Type B pancreatic cell (in vitro differentiated cells): ENCODE measurements at regions not wholly inside any gene's neighbourhood (a gene's known extent, or its start where the extent isn't known, plus 50 kb on each side); places are given as distances from the start of the nearest gene placed in this dataset.
"Not testable (repeated sequence)": the region's sequence is repeated elsewhere in the genome, so short reads cannot be mapped to it uniquely, and the experiment has no call there.

Experiments
- DNase-seq: peaks from one replicate; pipeline ENCODE4 v3.0.0; 2021; ENCODE audit warnings: mixed read lengths; ENCODE audit not compliant: unreplicated experiment; ENCODE audit errors: extremely low spot score
- H3K27ac Mint-ChIP-seq: 2 replicates; pipeline ENCODE4 v1.8.0; 2021; ENCODE audit warnings: mild to moderate bottlenecking, mixed read lengths
- H3K27me3 Mint-ChIP-seq: 2 replicates; pipeline ENCODE4 v1.8.0; 2021; ENCODE audit warnings: mixed read lengths
- H3K36me3 Mint-ChIP-seq: 2 replicates; pipeline ENCODE4 v1.8.0; 2021; ENCODE audit warnings: mixed read lengths
- H3K4me1 Mint-ChIP-seq: one replicate; pipeline ENCODE4 v1.8.0; 2021; ENCODE audit warnings: mixed read lengths; ENCODE audit not compliant: unreplicated experiment
- H3K4me3 Mint-ChIP-seq: 2 replicates; pipeline ENCODE4 v1.8.0; 2021; ENCODE audit warnings: mild to moderate bottlenecking, mixed read lengths
- H3K9me3 Mint-ChIP-seq: 2 replicates; pipeline ENCODE4 v1.8.0; 2021; ENCODE audit warnings: mixed read lengths
- CTCF ChIP-seq: fragments of 200-600 bp; sonication (generic); conservative IDR thresholded peaks from 2 replicates; pipeline ENCODE4 v1.5.0; 2021; ENCODE audit warnings: antibody characterized with exemption, mild to moderate bottlenecking

DNA sequence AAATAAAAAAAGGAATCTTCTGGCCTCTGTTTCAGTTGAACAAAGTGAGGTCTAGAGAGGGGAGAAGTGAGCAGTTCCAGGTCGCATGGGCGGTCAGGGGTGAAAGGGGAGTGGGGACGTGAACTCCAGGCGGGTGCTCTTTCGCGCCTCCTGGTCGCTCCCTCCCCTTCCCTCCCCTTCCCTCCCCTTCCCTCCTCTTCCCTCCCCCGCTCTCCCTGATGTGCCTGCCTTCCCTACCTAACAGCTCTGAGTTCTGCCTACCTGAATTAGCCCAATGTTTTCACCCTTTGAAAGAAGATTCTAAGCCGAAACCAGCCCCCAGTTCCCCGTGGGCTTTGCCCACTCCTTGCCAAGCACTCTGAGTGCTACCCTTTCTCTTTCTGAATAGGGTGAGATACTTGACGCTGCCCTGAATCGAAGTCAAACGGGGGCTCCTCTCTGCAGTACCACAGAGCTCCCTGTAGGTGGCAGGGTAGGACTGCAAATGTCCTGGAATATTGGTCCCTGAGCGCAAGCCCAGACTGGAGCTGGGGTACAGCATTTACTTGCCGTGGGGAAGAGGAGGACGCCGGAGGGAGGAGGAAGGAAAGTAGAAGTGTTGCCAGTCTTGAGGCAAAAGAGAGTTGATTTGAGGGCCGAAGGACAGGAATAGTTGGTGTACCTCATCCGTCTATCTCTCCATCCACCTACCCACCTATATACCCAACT, 214.4 kb downstream of the NPIPA7 start:
- H3K27ac Mint-ChIP-seq, H3K4me1 Mint-ChIP-seq, DNase-seq, H3K27me3 Mint-ChIP-seq, H3K4me3 Mint-ChIP-seq, H3K36me3 Mint-ChIP-seq, H3K9me3 Mint-ChIP-seq: not testable (repeated sequence)
- peak; percentile 79 for TF ChIP-seq CTCF

DNA sequence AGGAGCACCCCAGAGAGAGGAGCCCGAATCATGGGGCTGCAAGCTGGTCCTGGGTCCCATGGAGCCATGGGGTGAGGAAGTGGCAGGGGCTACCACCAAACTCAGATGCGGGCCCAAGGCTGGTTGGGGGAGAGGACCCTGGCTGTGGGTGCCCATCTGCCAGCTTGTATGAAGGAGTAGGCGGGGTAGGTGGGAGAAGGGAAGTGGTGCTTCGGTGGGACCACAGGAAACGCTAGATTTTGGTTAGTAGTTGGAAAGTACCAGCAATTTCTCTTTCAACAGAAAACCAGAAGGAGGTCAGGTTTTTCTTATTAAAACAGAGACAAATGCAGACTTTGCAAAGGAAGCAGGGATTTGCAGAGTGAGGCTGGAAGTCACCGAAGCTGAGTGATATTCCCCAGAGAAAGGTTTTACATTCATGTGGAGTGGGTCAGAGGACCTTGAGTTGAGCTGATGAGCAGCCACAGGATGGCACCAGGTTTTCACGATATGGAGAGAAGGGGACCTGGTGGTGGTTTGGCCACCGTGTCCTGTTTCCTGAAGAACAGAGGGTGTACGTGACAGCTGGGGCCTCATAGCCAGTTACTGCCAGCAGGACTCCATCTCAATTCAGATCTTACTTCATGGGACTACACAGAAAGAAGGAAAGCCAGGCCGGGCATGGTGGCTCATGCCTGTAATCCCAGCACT, 216.2 kb downstream of the NPIPA7 start:
- H3K27ac Mint-ChIP-seq: not testable (repeated sequence)

DNA sequence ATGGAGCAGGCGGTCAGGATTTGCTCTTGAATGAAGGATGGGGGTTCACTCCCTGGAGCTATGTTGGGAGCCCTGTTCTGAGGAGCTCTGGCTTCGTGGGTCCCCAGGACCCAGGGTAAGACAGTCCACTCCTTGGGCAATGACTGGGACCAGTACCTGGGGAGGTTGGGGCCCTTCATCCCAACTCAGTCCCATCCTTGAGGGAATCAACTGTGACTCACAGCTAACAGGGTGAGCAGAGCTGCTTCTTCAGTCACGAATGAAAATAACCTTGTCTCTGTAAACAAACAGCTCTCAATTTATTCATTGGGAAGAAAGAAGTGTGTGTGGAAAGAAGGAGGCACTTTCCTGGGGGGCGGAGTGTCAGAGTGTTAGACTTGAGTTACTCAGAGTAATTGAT, 222.3 kb downstream of the NPIPA7 start:
- H3K36me3 Mint-ChIP-seq, H3K27me3 Mint-ChIP-seq, DNase-seq, H3K4me3 Mint-ChIP-seq, H3K27ac Mint-ChIP-seq, H3K4me1 Mint-ChIP-seq, H3K9me3 Mint-ChIP-seq: not testable (repeated sequence)

More for the DNA sequence above, 216.2 kb downstream of the NPIPA7 start:
- H3K27me3 Mint-ChIP-seq, H3K4me3 Mint-ChIP-seq, DNase-seq, H3K9me3 Mint-ChIP-seq, H3K36me3 Mint-ChIP-seq, H3K4me1 Mint-ChIP-seq: not testable (repeated sequence)

- H3K27ac Mint-ChIP-seq, H3K4me3 Mint-ChIP-seq, H3K27me3 Mint-ChIP-seq, DNase-seq, H3K4me1 Mint-ChIP-seq, H3K9me3 Mint-ChIP-seq, H3K36me3 Mint-ChIP-seq: not testable (repeated sequence)
Measured at GRCh38 chr16:16607401-16608082, 228.6 kb downstream of the NPIPA7 start.

GRCh38 chr16:16609627-16610026, 230.7 kb downstream of the NPIPA7 start:
- not testable (repeated sequence) for DNase-seq, H3K4me3 Mint-ChIP-seq, H3K4me1 Mint-ChIP-seq, H3K27ac Mint-ChIP-seq, H3K9me3 Mint-ChIP-seq, H3K27me3 Mint-ChIP-seq, H3K36me3 Mint-ChIP-seq

- not testable (repeated sequence) for H3K27ac Mint-ChIP-seq, H3K9me3 Mint-ChIP-seq, H3K4me1 Mint-ChIP-seq, H3K27me3 Mint-ChIP-seq, H3K4me3 Mint-ChIP-seq, H3K36me3 Mint-ChIP-seq, DNase-seq
Measured at GRCh38 chr16:16610389-16610967, 231.5 kb downstream of the NPIPA7 start.

- H3K27ac Mint-ChIP-seq, H3K27me3 Mint-ChIP-seq, H3K4me3 Mint-ChIP-seq, DNase-seq, H3K4me1 Mint-ChIP-seq, H3K9me3 Mint-ChIP-seq, H3K36me3 Mint-ChIP-seq: not testable (repeated sequence)
Measured at GRCh38 chr16:16613212-16613611, 234.3 kb downstream of the NPIPA7 start.

- H3K4me3 Mint-ChIP-seq, H3K27ac Mint-ChIP-seq, H3K4me1 Mint-ChIP-seq, H3K36me3 Mint-ChIP-seq, H3K27me3 Mint-ChIP-seq, H3K9me3 Mint-ChIP-seq, DNase-seq: not testable (repeated sequence)
Measured at GRCh38 chr16:16614484-16614883, 235.5 kb downstream of the NPIPA7 start.

GRCh38 chr16:16618963-16619465, 240.1 kb downstream of the NPIPA7 start:
- not testable (repeated sequence) for H3K9me3 Mint-ChIP-seq, H3K4me3 Mint-ChIP-seq, H3K27ac Mint-ChIP-seq, DNase-seq, H3K4me1 Mint-ChIP-seq, H3K36me3 Mint-ChIP-seq, H3K27me3 Mint-ChIP-seq

DNA sequence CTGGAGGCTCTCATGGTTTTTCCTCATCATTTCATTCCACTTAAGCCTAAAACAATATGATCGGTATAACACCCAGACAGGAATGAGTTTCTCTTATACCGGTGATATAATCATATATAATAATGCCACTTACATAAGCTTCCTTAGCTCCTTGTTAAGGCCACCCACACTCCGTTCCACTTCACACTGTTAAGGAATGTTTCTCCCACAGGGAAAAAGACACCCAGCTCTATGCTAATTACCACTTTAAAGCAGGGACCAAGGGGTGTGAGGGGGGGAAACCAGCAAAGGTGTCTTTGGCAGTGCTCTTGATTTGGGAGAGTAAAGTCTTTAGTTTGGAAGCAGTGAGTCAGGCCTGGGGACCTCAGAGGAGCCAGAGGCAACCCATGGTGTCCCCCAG, 245.4 kb downstream of the NPIPA7 start:
- H3K4me3 Mint-ChIP-seq, DNase-seq, H3K36me3 Mint-ChIP-seq, H3K27ac Mint-ChIP-seq, H3K27me3 Mint-ChIP-seq, H3K4me1 Mint-ChIP-seq, H3K9me3 Mint-ChIP-seq: not testable (repeated sequence)

DNA sequence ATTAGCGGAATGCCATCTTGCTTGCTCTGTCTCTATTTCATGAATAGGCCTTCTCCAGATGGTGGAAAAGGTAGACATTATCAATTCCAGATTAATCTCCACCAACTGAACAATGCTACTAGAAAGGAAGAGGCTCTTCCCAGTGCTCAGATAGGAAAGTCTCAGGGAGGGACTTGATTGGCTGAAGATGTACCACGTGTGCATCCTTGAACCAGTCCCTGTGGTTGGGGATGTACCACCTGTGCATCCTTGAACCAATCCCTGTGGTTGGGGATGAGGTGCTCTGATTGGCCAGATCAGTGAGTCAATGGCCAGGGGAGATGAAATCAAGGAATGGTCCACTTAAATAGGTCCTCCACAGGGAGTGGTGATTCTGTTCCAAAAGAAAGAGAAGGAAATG, 246.2 kb downstream of the NPIPA7 start:
- H3K27ac Mint-ChIP-seq, H3K9me3 Mint-ChIP-seq, H3K4me1 Mint-ChIP-seq, DNase-seq, H3K27me3 Mint-ChIP-seq, H3K36me3 Mint-ChIP-seq, H3K4me3 Mint-ChIP-seq: not testable (repeated sequence)

DNA sequence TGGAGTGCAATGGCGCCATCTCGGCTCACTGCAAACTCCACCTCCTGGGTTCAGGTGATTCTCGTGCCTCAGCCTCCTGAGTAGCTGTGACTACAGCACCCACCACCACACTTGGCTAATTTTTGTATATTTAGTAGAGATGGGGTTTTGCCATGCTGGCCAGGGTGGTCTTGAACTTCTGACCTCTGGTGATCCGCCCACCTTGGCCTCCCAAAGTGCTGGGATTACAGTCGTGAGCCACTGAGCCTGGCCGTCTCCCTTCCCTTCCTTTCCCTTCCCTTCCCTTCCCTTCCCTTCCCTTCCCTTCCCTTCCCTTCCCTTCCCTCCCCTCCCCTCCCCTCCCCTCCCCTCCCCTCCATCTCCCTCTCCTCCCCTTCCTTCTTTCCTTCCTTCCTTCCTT, 248.9 kb downstream of the NPIPA7 start:
- H3K27me3 Mint-ChIP-seq, H3K4me3 Mint-ChIP-seq, DNase-seq, H3K9me3 Mint-ChIP-seq, H3K4me1 Mint-ChIP-seq, H3K27ac Mint-ChIP-seq, H3K36me3 Mint-ChIP-seq: not testable (repeated sequence)

DNA sequence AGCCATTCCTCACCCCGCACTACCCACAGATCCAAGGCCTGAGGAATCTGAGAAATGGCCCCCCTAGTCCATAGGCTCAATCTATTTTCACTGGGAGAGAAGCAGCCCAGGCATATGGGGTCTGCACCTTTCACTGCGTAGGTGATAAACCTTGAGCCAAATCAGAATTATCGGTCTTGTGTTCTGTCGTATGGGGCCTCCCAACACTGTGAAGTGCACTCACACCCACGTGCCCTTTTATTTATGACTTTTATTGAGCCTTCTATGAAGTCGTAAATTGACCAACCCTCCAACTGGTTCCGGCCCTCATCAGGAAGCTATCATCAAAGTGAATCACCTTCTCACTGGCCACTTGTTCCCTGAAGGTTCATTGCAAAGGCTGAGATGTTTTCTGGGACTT, 259.3 kb downstream of the NPIPA7 start:
- H3K27me3 Mint-ChIP-seq, H3K36me3 Mint-ChIP-seq, H3K27ac Mint-ChIP-seq, H3K4me3 Mint-ChIP-seq, DNase-seq, H3K4me1 Mint-ChIP-seq, H3K9me3 Mint-ChIP-seq: not testable (repeated sequence)
